ENCODE measurements at regions not wholly inside any gene's neighbourhood (a gene's known extent, or its start where the extent isn't known, plus 50 kb on each side); places are given as distances from the start of the nearest gene placed in this dataset.

DNA sequence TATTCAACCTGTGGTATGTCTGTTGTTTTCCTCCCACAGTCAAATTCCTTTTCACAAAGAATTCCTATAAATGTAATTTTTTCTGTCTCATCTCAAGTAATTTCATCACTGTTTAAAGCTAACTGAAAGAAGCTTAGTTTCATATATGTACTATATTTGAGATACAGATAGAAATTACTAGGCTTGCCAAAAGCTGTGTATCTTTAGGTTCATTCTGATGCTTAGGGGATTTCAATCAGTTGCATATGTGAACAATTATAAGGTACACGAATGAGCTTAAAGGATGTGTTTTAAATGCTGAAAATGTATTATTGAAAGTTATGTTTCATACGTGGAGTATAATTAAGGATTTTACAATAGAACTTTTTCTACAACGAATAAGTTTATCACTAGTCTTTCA, 59.2 kb upstream of the DSG1 start:
- TF ChIP-seq EP300 (IDR thresholded peaks at IDR 0.05) (no peak), POLR2AphosphoS5 (IDR thresholded peaks at IDR 0.05) (no peak)
- TF ChIP-seq, protein P1, sequence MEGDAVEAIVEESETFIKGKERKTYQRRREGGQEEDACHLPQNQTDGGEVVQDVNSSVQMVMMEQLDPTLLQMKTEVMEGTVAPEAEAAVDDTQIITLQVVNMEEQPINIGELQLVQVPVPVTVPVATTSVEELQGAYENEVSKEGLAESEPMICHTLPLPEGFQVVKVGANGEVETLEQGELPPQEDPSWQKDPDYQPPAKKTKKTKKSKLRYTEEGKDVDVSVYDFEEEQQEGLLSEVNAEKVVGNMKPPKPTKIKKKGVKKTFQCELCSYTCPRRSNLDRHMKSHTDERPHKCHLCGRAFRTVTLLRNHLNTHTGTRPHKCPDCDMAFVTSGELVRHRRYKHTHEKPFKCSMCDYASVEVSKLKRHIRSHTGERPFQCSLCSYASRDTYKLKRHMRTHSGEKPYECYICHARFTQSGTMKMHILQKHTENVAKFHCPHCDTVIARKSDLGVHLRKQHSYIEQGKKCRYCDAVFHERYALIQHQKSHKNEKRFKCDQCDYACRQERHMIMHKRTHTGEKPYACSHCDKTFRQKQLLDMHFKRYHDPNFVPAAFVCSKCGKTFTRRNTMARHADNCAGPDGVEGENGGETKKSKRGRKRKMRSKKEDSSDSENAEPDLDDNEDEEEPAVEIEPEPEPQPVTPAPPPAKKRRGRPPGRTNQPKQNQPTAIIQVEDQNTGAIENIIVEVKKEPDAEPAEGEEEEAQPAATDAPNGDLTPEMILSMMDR (IDR thresholded peaks at IDR 0.05): no peak
